Coronary artery (tissue), 2 donors: ENCODE measurements at regions not wholly inside any gene's neighbourhood (a gene's known extent, or its start where the extent isn't known, plus 50 kb on each side); places are given as distances from the start of the nearest gene placed in this dataset.

Experiments
- DNase-seq: peaks from one replicate; pipeline ENCODE4 v3.0.0-alpha.2; 2017; ENCODE audit warnings: low spot score
- H3K27ac ChIP-seq, 2 donors: fragments of 200-600 bp; sonication (generic); one replicate each; pipeline ENCODE4 v1.5.1; 2016 to 2019
- H3K4me3 ChIP-seq: fragments of 200-600 bp; sonication (generic); 2 replicates; pipeline ENCODE4 v1.5.1; 2016; ENCODE audit warnings: mild to moderate bottlenecking, moderate library complexity
- CTCF ChIP-seq: fragments of 200-600 bp; sonication (generic); IDR thresholded peaks from one replicate; pipeline ENCODE4 v1.5.1; 2019; ENCODE audit warnings: antibody characterized with exemption

- Histone ChIP-seq H3K4me3 (no peak overlapping the region), H3K27ac (no peak overlapping the region)
- no peak for DNase-seq
- TF ChIP-seq CTCF = no peak
Observed at GRCh38 chr11:98621767-98622166, 399.0 kb upstream of the CNTN5 start.

GRCh38 chr11:98625526-98625925 lies 395.2 kb upstream of the CNTN5 start:
- no peak for TF ChIP-seq CTCF
- H3K27ac ChIP-seq = no peak overlapping the region
- no peak overlapping the region for H3K4me3 ChIP-seq
- no peak for DNase-seq

DNA sequence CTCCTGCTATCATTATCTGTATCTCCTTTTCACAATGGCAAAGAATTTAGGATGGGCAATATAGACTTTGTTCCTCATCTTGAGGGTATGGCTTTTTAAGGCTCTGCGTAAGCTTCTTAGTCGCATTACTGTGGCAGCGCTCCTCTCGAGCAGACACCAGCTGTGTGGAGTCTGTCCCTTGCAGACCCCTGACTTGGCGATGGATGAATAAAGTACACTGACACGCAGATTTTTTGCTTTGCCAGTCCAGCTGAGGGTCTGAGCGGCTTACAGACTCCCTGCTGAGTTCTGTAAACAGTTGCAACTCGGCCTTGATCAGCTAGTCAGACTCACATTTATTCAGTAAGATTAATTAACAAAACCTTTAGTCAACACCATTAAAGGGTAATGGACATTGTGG lies 390.0 kb upstream of the CNTN5 start:
- DNase-seq = no peak
- TF ChIP-seq CTCF = no peak
- H3K27ac ChIP-seq = no peak overlapping the region
- no peak overlapping the region for H3K4me3 ChIP-seq

- no peak for TF ChIP-seq CTCF
- Histone ChIP-seq H3K4me3 (no peak overlapping the region), H3K27ac (no peak overlapping the region)
- DNase-seq = no peak
Observed at GRCh38 chr11:98657711-98658110, 363.0 kb upstream of the CNTN5 start.

DNA sequence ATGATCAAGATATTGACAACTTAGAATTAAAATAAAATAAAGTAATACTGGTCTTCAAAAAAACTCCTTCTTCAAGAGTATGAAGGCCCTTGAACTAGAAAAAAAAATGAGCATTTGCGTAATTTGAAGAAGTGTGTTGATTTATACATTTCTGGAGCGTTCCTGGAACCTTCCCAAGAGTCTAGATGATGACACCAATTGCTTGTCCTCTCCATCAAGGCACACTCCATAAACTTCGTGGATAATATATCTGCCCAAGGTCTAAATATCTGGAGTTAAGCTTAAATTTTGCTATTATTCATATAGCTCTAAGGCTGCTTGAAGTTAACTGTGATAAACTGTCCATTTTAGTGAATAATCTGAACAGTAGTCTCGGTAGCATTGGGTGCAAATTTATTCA lies 361.3 kb upstream of the CNTN5 start:
- DNase-seq = no peak
- no peak overlapping the region for H3K27ac ChIP-seq
- no peak overlapping the region for H3K4me3 ChIP-seq
- TF ChIP-seq CTCF = no peak

DNA sequence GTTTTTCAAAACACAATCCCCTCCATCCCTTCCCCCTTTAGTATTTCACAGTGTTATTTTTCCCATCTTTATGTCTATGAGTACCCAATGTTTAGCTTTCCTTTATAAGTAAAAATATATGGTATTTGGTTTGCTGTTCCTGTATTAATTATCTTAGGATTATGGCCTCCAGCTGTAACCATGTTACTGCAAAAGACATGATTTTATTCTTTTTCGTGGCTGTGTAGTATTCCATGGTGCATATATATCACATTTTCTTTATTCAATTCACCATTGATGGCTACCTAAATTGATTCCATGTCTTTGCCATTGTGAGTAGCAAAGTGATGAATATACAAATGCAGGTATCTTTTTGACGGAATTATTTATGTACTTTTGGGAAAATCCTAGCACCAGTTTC lies 346.4 kb upstream of the CNTN5 start:
- no peak for TF ChIP-seq CTCF
- no peak for DNase-seq
- Histone ChIP-seq H3K4me3 (no peak overlapping the region), H3K27ac (no peak overlapping the region)

DNA sequence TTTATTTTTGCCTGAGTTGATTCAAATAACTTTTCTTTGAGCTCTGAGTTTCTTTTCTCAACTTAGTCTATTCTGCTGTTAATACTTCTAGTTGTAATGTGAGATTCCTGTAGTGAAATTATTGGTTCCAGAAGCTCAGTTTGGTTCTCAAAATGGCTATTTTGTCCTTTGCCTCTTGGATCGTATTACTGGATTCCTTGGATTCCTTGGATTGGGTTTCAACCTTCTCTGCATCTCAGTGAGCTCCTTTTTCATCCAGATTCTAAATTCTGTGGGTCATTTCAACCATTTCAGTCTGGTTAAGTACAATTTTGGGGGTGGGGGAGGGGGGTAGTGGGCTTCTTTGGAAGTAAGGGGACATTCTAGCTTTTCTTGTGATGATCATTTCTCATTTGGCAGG lies 341.1 kb upstream of the CNTN5 start:
- H3K27ac ChIP-seq = no peak overlapping the region
- DNase-seq = no peak
- TF ChIP-seq CTCF = no peak
- H3K4me3 ChIP-seq = no peak overlapping the region
